ENCODE measurements at regions not wholly inside any gene's neighbourhood (a gene's known extent, or its start where the extent isn't known, plus 50 kb on each side); places are given as distances from the start of the nearest gene placed in this dataset.

- DNase-seq (ENCODE audit: low read depth) = no peak
- TF ChIP-seq CTCF (IDR thresholded peaks at IDR 0.05; ENCODE audit: low read length, missing control alignments) = no peak
- no peak overlapping the region for H3K4me3 ChIP-seq (replicated peaks; ENCODE audit: low read depth, low read length)
Observed at GRCh38 chr5:67963789-67964519, 251.6 kb upstream of the PIK3R1 start.

GRCh38 chr5:67960939-67961338 is 254.6 kb upstream of the PIK3R1 start:
- no peak for DNase-seq (ENCODE audit: low read depth)
- TF ChIP-seq CTCF (IDR thresholded peaks at IDR 0.05; ENCODE audit: low read length, missing control alignments) = no peak

GRCh38 chr5:67957374-67957773 is 258.2 kb upstream of the PIK3R1 start:
- TF ChIP-seq CTCF (IDR thresholded peaks at IDR 0.05; ENCODE audit: low read length, missing control alignments) = no peak
- H3K4me3 ChIP-seq (replicated peaks; ENCODE audit: low read depth, low read length) = no peak overlapping the region
- no peak for DNase-seq (ENCODE audit: low read depth)

More at GRCh38 chr5:67960939-67961338, 254.6 kb upstream of the PIK3R1 start:
- H3K4me3 ChIP-seq (replicated peaks; ENCODE audit: low read depth, low read length) = no peak overlapping the region

- no peak for DNase-seq (ENCODE audit: low read depth)
- H3K4me3 ChIP-seq (replicated peaks; ENCODE audit: low read depth, low read length) = no peak overlapping the region
- no peak for TF ChIP-seq CTCF (IDR thresholded peaks at IDR 0.05; ENCODE audit: low read length, missing control alignments)
Observed at GRCh38 chr5:67954351-67954750, 261.2 kb upstream of the PIK3R1 start.

- DNase-seq (ENCODE audit: low read depth) = no peak
- TF ChIP-seq CTCF (IDR thresholded peaks at IDR 0.05; ENCODE audit: low read length, missing control alignments) = no peak
- peak overlapping the region; percentile 3 for H3K4me3 ChIP-seq (replicated peaks; ENCODE audit: low read depth, low read length)
Observed at GRCh38 chr5:67942421-67942820, 273.1 kb upstream of the PIK3R1 start.

GRCh38 chr5:67941614-67942401 is 273.7 kb upstream of the PIK3R1 start:
- no peak for TF ChIP-seq CTCF (IDR thresholded peaks at IDR 0.05; ENCODE audit: low read length, missing control alignments)
- no peak overlapping the region for H3K4me3 ChIP-seq (replicated peaks; ENCODE audit: low read depth, low read length)
- DNase-seq (ENCODE audit: low read depth) = peak; percentile 76
